ENCODE measurements at regions not wholly inside any gene's neighbourhood (a gene's known extent, or its start where the extent isn't known, plus 50 kb on each side); places are given as distances from the start of the nearest gene placed in this dataset.

- TF ChIP-seq SP1 (CRISPR knock-in tag; conservative IDR thresholded peaks at IDR 0.05) (no peak), ZNF416 (CRISPR knock-in tag; IDR thresholded peaks at IDR 0.05) (no peak), CREB1 (CRISPR knock-in tag; IDR thresholded peaks at IDR 0.05) (no peak), GTF2I (CRISPR knock-in tag; conservative IDR thresholded peaks at IDR 0.05) (no peak), ZNF423 (CRISPR knock-in tag; IDR thresholded peaks at IDR 0.05) (no peak), FOXP1 (CRISPR knock-in tag; IDR thresholded peaks at IDR 0.05; ENCODE audit: borderline replicate concordance) (no peak), HMGA2 (CRISPR knock-in tag; IDR thresholded peaks at IDR 0.05) (no peak), ZNF512 (CRISPR knock-in tag; IDR thresholded peaks at IDR 0.05; ENCODE audit: borderline replicate concordance) (no peak), GRHL2 (CRISPR knock-in tag; IDR thresholded peaks at IDR 0.05; ENCODE audit: insufficient replicate concordance, severe bottlenecking) (no peak), FOXP4 (CRISPR knock-in tag; IDR thresholded peaks at IDR 0.05) (no peak), ZBTB43 (CRISPR knock-in tag; IDR thresholded peaks at IDR 0.05) (no peak)
Measured at GRCh38 chr15:98035577-98036010, 75.1 kb downstream of the ARRDC4 start (continued).

- no peak for ATAC-seq
- POLR2A ChIA-PET: no interaction called here
Measured at GRCh38 chr15:98039596-98039995, 79.1 kb downstream of the ARRDC4 start.

More at GRCh38 chr15:98039596-98039995, 79.1 kb downstream of the ARRDC4 start:
- Mint-ChIP-seq H3K36me3 (no peaks in the 10 kb centered on the region), H3K9me3 (no peaks in the 10 kb centered on the region), H3K4me3 (no peak overlapping the region), H3K4me1 (no peaks in the 10 kb centered on the region), H3K27me3 (ENCODE audit: low read depth) (no peaks in the 10 kb centered on the region), H3K27ac (no peak overlapping the region)
- TF ChIP-seq JAZF1 (CRISPR knock-in tag; IDR thresholded peaks at IDR 0.05) (no peak), ZNF423 (CRISPR knock-in tag; IDR thresholded peaks at IDR 0.05) (no peak), PRRX2 (CRISPR knock-in tag; IDR thresholded peaks at IDR 0.05) (no peak), RELA (CRISPR knock-in tag; IDR thresholded peaks at IDR 0.05; ENCODE audit: borderline replicate concordance) (no peak), NR1H2 (CRISPR knock-in tag; IDR thresholded peaks at IDR 0.05) (no peak), AR (CRISPR knock-in tag; IDR thresholded peaks at IDR 0.05) (no peak), NR3C1 (CRISPR knock-in tag; conservative IDR thresholded peaks at IDR 0.05; ENCODE audit: low read depth) (no peak), ZNF232 (CRISPR knock-in tag; IDR thresholded peaks at IDR 0.05) (no peak), OVOL2 (CRISPR knock-in tag; IDR thresholded peaks at IDR 0.05; ENCODE audit: borderline replicate concordance) (no peak), ZNF396 (CRISPR knock-in tag; IDR thresholded peaks at IDR 0.05; ENCODE audit: borderline replicate concordance) (no peak), E2F4 (CRISPR knock-in tag; IDR thresholded peaks at IDR 0.05; ENCODE audit: borderline replicate concordance, low read depth) (no peak), HMGA2 (CRISPR knock-in tag; IDR thresholded peaks at IDR 0.05) (no peak), CDX4 (CRISPR knock-in tag; IDR thresholded peaks at IDR 0.05; ENCODE audit: borderline replicate concordance) (no peak), CBFB (CRISPR knock-in tag; IDR thresholded peaks at IDR 0.05; ENCODE audit: low read depth) (no peak)
- TF ChIP-seq, protein P1, sequence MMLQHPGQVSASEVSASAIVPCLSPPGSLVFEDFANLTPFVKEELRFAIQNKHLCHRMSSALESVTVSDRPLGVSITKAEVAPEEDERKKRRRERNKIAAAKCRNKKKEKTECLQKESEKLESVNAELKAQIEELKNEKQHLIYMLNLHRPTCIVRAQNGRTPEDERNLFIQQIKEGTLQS (CRISPR knock-in tag; conservative IDR thresholded peaks at IDR 0.05): no peak
- TF ChIP-seq, protein P2, sequence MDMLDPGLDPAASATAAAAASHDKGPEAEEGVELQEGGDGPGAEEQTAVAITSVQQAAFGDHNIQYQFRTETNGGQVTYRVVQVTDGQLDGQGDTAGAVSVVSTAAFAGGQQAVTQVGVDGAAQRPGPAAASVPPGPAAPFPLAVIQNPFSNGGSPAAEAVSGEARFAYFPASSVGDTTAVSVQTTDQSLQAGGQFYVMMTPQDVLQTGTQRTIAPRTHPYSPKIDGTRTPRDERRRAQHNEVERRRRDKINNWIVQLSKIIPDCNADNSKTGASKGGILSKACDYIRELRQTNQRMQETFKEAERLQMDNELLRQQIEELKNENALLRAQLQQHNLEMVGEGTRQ (CRISPR knock-in tag; IDR thresholded peaks at IDR 0.05): no peak
- no peak for DNase-seq (ENCODE audit: low spot score)
- CTCF ChIA-PET: interaction anchor here (1.3 kb wide), 1 partner anchor 272 kb away, joined by 3 read pairs; no protein-coding TSS in a partner anchor

Measured in WTC11 (cell line).